DMS 273 treated with DMSO at 0.1 percent for 48 hours (cell line): ENCODE measurements at regions not wholly inside any gene's neighbourhood (a gene's known extent, or its start where the extent isn't known, plus 50 kb on each side); places are given as distances from the start of the nearest gene placed in this dataset.
"Not testable (repeated sequence)": the region's sequence is repeated elsewhere in the genome, so short reads cannot be mapped to it uniquely, and the experiment has no call there.

ENCODE experiments used
- DNase-seq: peaks from one replicate; lab custom pipeline; 2025; lab: John Stamatoyannopoulos, UW

GRCh38 chr11:91326751-91327150 is 897.9 kb upstream of the FAT3 start:
- DNase-seq: no peak

GRCh38 chr11:91326280-91326679 is 898.3 kb upstream of the FAT3 start:
- DNase-seq: no peak

GRCh38 chr11:91314521-91314920 is 910.1 kb upstream of the FAT3 start:
- no peak for DNase-seq

- DNase-seq: peak; percentile 15
Observed at GRCh38 chr11:91312541-91312940, 912.1 kb upstream of the FAT3 start.

- no peak for DNase-seq
Observed at GRCh38 chr11:91310085-91310484, 914.5 kb upstream of the FAT3 start.

- no peak for DNase-seq
Observed at GRCh38 chr11:91308069-91308468, 916.5 kb upstream of the FAT3 start.

- no peak for DNase-seq
Observed at GRCh38 chr11:91305402-91305801, 919.2 kb upstream of the FAT3 start.

GRCh38 chr11:91303749-91304148 is 920.9 kb upstream of the FAT3 start:
- no peak for DNase-seq

- DNase-seq: no peak
Observed at GRCh38 chr11:91299980-91300379, 924.6 kb upstream of the FAT3 start.

- DNase-seq: no peak
Observed at GRCh38 chr11:91296629-91297028, 928.0 kb upstream of the FAT3 start.

GRCh38 chr11:91295591-91295990 is 929.0 kb upstream of the FAT3 start:
- DNase-seq: no peak

GRCh38 chr11:91293119-91293518 is 931.5 kb upstream of the FAT3 start:
- DNase-seq: no peak

GRCh38 chr11:91272089-91272488 is 952.5 kb upstream of the FAT3 start:
- no peak for DNase-seq

GRCh38 chr11:91268512-91269295 is 955.9 kb upstream of the FAT3 start:
- not testable (repeated sequence) for DNase-seq

GRCh38 chr11:91265946-91266345 is 958.7 kb upstream of the FAT3 start:
- DNase-seq: no peak

- DNase-seq: no peak
Observed at GRCh38 chr11:91264481-91264880, 960.1 kb upstream of the FAT3 start.

GRCh38 chr11:91263496-91264365 is 960.9 kb upstream of the FAT3 start:
- no peak for DNase-seq

GRCh38 chr11:91261513-91261912 is 963.1 kb upstream of the FAT3 start:
- DNase-seq: no peak

GRCh38 chr11:91258876-91259275 is 965.7 kb upstream of the FAT3 start:
- no peak for DNase-seq

- DNase-seq: no peak
Observed at GRCh38 chr11:91257667-91258066, 967.0 kb upstream of the FAT3 start.

- no peak for DNase-seq
Observed at GRCh38 chr11:91248199-91248807, 976.3 kb upstream of the FAT3 start.

GRCh38 chr11:91247009-91247735 is 977.4 kb upstream of the FAT3 start:
- DNase-seq: no peak
